Esophagus muscularis mucosa (tissue), 4 donors: ENCODE measurements at regions not wholly inside any gene's neighbourhood (a gene's known extent, or its start where the extent isn't known, plus 50 kb on each side); places are given as distances from the start of the nearest gene placed in this dataset.

ENCODE experiments used
- EP300 ChIP-seq: sonication (generic); formaldehyde crosslinking; IDR thresholded peaks from one replicate; pipeline ENCODE4 v1.6.1; 2017; ENCODE audit warnings: antibody characterized with exemption
- POLR2A ChIP-seq: fragments of 450-650 bp; IDR thresholded peaks from one replicate; pipeline ENCODE4 v1.6.1; 2017; ENCODE audit warnings: antibody characterized with exemption, moderate library complexity, mild to moderate bottlenecking, low read depth
- TF ChIP-seq, protein P1 (sequence below), 3 experiments: fragments of 200-600 bp in 2 of 3; fragments of 450-650 bp in 1 of 3; sonication (generic) in 2 of 3; IDR thresholded peaks; one replicate each; pipeline ENCODE4 v1.5.1; 2017 to 2019; ENCODE audit warnings: antibody characterized with exemption in 3 of 3, mild to moderate bottlenecking in 2 of 3, moderate library complexity in 1 of 3

DNA sequence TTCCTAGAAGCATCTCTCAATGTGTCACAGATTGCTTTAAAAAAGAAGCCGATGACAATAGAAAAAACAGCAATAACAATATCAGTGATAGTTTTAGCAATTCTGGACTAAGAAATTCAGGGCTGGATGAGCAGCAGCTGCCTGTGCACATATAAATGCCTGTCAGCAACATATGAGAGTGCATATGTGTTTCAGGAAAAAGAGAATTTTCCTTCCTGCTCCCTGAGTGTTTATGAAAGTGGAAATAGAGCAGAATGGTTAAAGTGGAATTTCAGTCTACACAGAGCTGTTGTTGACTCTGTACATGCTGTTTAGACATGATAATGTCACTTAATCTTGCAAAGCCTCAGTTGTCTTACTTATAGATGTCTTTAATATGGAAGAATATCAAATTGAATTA is 164.4 kb upstream of the PCDH7 start:
- TF ChIP-seq, protein P1, sequence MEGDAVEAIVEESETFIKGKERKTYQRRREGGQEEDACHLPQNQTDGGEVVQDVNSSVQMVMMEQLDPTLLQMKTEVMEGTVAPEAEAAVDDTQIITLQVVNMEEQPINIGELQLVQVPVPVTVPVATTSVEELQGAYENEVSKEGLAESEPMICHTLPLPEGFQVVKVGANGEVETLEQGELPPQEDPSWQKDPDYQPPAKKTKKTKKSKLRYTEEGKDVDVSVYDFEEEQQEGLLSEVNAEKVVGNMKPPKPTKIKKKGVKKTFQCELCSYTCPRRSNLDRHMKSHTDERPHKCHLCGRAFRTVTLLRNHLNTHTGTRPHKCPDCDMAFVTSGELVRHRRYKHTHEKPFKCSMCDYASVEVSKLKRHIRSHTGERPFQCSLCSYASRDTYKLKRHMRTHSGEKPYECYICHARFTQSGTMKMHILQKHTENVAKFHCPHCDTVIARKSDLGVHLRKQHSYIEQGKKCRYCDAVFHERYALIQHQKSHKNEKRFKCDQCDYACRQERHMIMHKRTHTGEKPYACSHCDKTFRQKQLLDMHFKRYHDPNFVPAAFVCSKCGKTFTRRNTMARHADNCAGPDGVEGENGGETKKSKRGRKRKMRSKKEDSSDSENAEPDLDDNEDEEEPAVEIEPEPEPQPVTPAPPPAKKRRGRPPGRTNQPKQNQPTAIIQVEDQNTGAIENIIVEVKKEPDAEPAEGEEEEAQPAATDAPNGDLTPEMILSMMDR (IDR thresholded peaks at IDR 0.05), result no peak
- TF ChIP-seq POLR2A (no peak), EP300 (no peak)
